Endothelial cell of umbilical vein (primary cell): ENCODE measurements at regions not wholly inside any gene's neighbourhood (a gene's known extent, or its start where the extent isn't known, plus 50 kb on each side); places are given as distances from the start of the nearest gene placed in this dataset.

ENCODE experiments used
- EZH2 ChIP-seq: IDR thresholded peaks from 2 replicates; pipeline ENCODE4 v1.6.1; 2012; ENCODE audit warnings: borderline replicate concordance, low read depth, mild to moderate bottlenecking, moderate library complexity, low read length, inconsistent platforms; ENCODE audit not compliant: severe bottlenecking
- FOS ChIP-seq: IDR thresholded peaks from 2 replicates; pipeline ENCODE4 v1.6.1; 2011; ENCODE audit warnings: mild to moderate bottlenecking, low read length, moderate library complexity, borderline replicate concordance; ENCODE audit not compliant: insufficient read depth
- MYC ChIP-seq: IDR thresholded peaks from one replicate; pipeline ENCODE4 v1.6.1; 2011; ENCODE audit warnings: mild to moderate bottlenecking, low read depth, low read length
- POLR2A ChIP-seq: IDR thresholded peaks from 2 replicates; pipeline ENCODE4 v1.6.1; 2012; ENCODE audit warnings: low read depth, mild to moderate bottlenecking, control low read depth, low read length
- POLR2AphosphoS5 ChIP-seq: IDR thresholded peaks from 2 replicates; pipeline ENCODE4 v1.6.1; 2012; ENCODE audit warnings: low read depth, mild to moderate bottlenecking, control low read depth, low read length, moderate library complexity; ENCODE audit not compliant: insufficient read depth
- TF ChIP-seq, protein P1 (sequence below), 2 donors: IDR thresholded peaks; 1 replicate in 1 of 2; 2 replicates in 1 of 2; pipeline ENCODE4 v1.5.1; 2011; ENCODE audit warnings: low read length in 2 of 2, mild to moderate bottlenecking in 2 of 2, moderate library complexity in 2 of 2, control low read depth in 1 of 2, inconsistent platforms in 1 of 2, low read depth in 1 of 2; ENCODE audit not compliant: insufficient read depth in 1 of 2; ENCODE audit errors: extremely low read depth in 1 of 2

DNA sequence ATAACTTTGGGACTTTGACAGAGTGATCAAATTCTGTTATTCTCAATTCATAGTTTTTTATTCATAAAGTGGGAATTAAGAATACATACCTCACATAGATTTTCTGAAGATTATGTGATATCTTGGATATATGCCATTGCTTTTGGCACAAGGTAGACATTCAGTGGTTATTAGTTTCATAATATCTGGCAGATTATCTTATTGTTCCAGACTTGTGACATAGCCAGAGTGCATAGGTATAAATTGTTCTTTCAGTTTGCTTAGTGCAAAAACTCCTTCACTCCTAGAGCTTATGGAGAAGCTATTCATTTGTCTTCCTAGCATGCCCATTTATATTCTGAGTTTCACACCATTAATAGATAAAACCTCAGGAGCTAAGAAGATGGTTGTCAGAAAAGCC, 222.0 kb downstream of the KCNE4 start:
- TF ChIP-seq, protein P1, sequence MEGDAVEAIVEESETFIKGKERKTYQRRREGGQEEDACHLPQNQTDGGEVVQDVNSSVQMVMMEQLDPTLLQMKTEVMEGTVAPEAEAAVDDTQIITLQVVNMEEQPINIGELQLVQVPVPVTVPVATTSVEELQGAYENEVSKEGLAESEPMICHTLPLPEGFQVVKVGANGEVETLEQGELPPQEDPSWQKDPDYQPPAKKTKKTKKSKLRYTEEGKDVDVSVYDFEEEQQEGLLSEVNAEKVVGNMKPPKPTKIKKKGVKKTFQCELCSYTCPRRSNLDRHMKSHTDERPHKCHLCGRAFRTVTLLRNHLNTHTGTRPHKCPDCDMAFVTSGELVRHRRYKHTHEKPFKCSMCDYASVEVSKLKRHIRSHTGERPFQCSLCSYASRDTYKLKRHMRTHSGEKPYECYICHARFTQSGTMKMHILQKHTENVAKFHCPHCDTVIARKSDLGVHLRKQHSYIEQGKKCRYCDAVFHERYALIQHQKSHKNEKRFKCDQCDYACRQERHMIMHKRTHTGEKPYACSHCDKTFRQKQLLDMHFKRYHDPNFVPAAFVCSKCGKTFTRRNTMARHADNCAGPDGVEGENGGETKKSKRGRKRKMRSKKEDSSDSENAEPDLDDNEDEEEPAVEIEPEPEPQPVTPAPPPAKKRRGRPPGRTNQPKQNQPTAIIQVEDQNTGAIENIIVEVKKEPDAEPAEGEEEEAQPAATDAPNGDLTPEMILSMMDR (IDR thresholded peaks at IDR 0.05; ENCODE audit: extremely low read depth in 1 of 2, insufficient read depth in 1 of 2, low read depth in 1 of 2, low read length in 2 of 2), result no peak
- TF ChIP-seq FOS (no peak), EZH2 (no peak), POLR2A (no peak), MYC (no peak), POLR2AphosphoS5 (no peak)
